Transverse colon (tissue), 4 donors: ENCODE measurements at regions not wholly inside any gene's neighbourhood (a gene's known extent, or its start where the extent isn't known, plus 50 kb on each side); places are given as distances from the start of the nearest gene placed in this dataset.

Source experiments
- DNase-seq: peaks from one replicate; pipeline ENCODE4 v3.0.0-alpha.2; 2019
- H3K27ac ChIP-seq, 4 donors: fragments of 200-600 bp; sonication (generic); 2 replicates each; pipeline ENCODE4 v1.5.1; 2016 to 2018; ENCODE audit warnings: inconsistent platforms in 4 of 4
- H3K27me3 ChIP-seq: fragments of 200-600 bp; sonication (generic); 2 replicates; pipeline ENCODE4 v1.5.1; 2017; ENCODE audit warnings: inconsistent platforms
- H3K36me3 ChIP-seq, 4 donors: fragments of 200-600 bp; sonication (generic); 2 replicates each; pipeline ENCODE4 v1.5.1; 2017 to 2019; ENCODE audit warnings: inconsistent platforms in 4 of 4
- H3K4me1 ChIP-seq, 4 donors: fragments of 200-600 bp; sonication (generic); 2 replicates each; pipeline ENCODE4 v1.5.1; 2017 to 2020; ENCODE audit warnings: inconsistent platforms in 4 of 4
- H3K4me3 ChIP-seq, 4 donors: fragments of 200-600 bp; sonication (generic); 1 replicate in 1 of 4; 2 replicates in 3 of 4; pipeline versions ENCODE4 v1.5.1 to v1.6.1; 2017 to 2019; ENCODE audit warnings: inconsistent platforms in 4 of 4
- H3K9me3 ChIP-seq, 2 donors: fragments of 200-600 bp; sonication (generic); 2 replicates each; pipeline ENCODE4 v1.5.1; 2017 to 2019; ENCODE audit warnings: inconsistent platforms in 2 of 2
- EP300 ChIP-seq: sonication (generic); formaldehyde crosslinking; IDR thresholded peaks from one replicate; pipeline ENCODE4 v1.6.1; 2017; ENCODE audit warnings: antibody characterized with exemption, low read depth
- POLR2A ChIP-seq: fragments of 450-650 bp; IDR thresholded peaks from one replicate; pipeline ENCODE4 v1.6.1; 2016; ENCODE audit warnings: antibody characterized with exemption, mild to moderate bottlenecking, moderate library complexity
- POLR2AphosphoS5 ChIP-seq, 3 donors: sonication (generic); formaldehyde crosslinking; IDR thresholded peaks; one replicate each; pipeline ENCODE4 v1.6.1; 2016; ENCODE audit warnings: antibody characterized with exemption in 3 of 3
- WGBS, 2 donors: methylation state at CpG; one replicate each; pipeline ENCODE4 v1.1.5; 2018; ENCODE audit warnings: low coverage in 1 of 2; 5-methylcytosine and 5-hydroxymethylcytosine counted together
- in situ Hi-C, 4 donors: fragments of 200-750 bp; cut with MboI; loops; one replicate each; pipeline versions ENCODE4 v1.15.0 to v1.15.1; 2017; ENCODE audit warnings: low sequenced_read_pairs in 3 of 4, low pct_ligation_motif_present in 1 of 4, low pct_unique_long_range_greater_than_20kb in 1 of 4
- intact Hi-C: fragments of 100-400 bp; cut with DNase I; formaldehyde crosslinking; loops from one replicate; pipeline ENCODE4 v1.15.1; 2023; ENCODE audit warnings: low total_unique reads
- TF ChIP-seq, protein P1 (sequence below), 5 experiments: fragments of 200-600 bp in 3 of 5; fragments of 450-650 bp in 2 of 5; sonication (generic) in 3 of 5; IDR thresholded peaks; 1 replicate in 2 of 5; 2 replicates in 3 of 5; pipeline ENCODE4 v1.5.1; 2016 to 2017; ENCODE audit warnings: antibody characterized with exemption in 5 of 5, inconsistent platforms in 3 of 5, mild to moderate bottlenecking in 2 of 5, moderate library complexity in 1 of 5

DNA sequence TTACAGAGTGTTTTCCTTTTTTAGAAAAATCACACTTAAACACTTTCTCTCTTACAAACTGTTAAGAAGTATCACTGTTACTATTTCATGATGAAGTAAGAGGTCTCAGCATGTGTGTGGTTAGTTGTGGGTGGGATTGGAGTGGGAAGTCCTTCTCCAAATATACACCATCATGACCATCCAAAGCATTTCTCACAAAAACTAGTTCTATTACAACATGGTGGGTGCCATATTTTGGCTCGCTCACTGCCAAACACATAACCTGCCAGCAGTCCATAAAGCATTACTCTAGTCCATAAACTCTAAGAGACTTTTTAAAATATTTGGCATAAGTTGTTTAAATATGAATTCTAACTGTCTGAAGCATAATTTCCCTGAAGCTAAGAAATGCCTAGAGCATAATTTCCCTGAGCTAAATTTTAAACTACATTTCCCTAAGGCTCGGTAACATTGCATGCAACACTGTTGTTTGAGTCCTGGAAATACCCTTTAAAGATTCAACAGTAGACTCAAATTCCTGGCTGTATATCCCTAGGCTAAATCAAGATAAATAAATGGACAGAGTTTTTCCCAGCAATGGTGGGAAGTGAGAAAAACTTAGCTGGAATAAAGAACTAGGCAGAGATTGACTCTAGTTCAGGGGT lies 415.0 kb upstream of the INTU start:
- intact Hi-C loops (no loop called here), in situ Hi-C loops (no loop called here)
- H3K9me3 ChIP-seq = no peaks in the 10 kb centered on the region
- H3K27me3 ChIP-seq = no peaks in the 10 kb centered on the region
- no peaks in the 10 kb centered on the region for H3K36me3 ChIP-seq
- DNase-seq = no peak
- peaks cover 0 to 4% (median 0%) of the 10 kb centered on the region in 4 donors for H3K4me1 ChIP-seq
- no peak overlapping the region for H3K4me3 ChIP-seq
- 68 to 69% methylated on average over 2 of the region's 2 CpGs for WGBS, 2 donors
- TF ChIP-seq, protein P1, sequence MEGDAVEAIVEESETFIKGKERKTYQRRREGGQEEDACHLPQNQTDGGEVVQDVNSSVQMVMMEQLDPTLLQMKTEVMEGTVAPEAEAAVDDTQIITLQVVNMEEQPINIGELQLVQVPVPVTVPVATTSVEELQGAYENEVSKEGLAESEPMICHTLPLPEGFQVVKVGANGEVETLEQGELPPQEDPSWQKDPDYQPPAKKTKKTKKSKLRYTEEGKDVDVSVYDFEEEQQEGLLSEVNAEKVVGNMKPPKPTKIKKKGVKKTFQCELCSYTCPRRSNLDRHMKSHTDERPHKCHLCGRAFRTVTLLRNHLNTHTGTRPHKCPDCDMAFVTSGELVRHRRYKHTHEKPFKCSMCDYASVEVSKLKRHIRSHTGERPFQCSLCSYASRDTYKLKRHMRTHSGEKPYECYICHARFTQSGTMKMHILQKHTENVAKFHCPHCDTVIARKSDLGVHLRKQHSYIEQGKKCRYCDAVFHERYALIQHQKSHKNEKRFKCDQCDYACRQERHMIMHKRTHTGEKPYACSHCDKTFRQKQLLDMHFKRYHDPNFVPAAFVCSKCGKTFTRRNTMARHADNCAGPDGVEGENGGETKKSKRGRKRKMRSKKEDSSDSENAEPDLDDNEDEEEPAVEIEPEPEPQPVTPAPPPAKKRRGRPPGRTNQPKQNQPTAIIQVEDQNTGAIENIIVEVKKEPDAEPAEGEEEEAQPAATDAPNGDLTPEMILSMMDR (IDR thresholded peaks at IDR 0.05) = no peak
- TF ChIP-seq POLR2AphosphoS5 (IDR thresholded peaks at IDR 0.05) = no peak
- TF ChIP-seq POLR2A = no peak
- TF ChIP-seq EP300 = no peak
- H3K27ac ChIP-seq = no peak overlapping the region

DNA sequence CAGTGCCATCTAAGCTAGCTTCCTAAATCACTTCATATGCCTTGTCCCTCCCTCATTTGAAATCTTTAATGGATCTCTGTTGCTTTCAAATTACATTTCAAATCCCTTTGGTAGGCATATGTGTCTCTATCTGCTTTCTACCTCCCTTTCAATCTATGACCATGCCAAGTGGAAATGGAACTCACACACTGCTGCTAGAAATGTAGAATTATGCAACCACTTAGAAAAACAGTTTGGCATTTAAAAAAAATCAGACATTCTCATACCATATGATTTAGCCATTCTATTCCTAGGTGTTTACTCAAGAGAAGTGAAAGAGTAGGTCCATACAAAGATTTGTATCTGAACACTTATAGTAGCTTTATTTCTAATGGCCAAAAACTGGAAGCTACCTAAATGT lies 413.5 kb upstream of the INTU start:
- in situ Hi-C loops (no loop called here), intact Hi-C loops (no loop called here)
- Histone ChIP-seq H3K4me1 (peaks cover 0 to under 1% (median 0%) of the 10 kb centered on the region in 4 donors), H3K4me3 (no peak overlapping the region), H3K36me3 (no peaks in the 10 kb centered on the region), H3K27ac (no peak overlapping the region), H3K9me3 (no peaks in the 10 kb centered on the region), H3K27me3 (no peaks in the 10 kb centered on the region)
- DNase-seq = no peak
- no peak for TF ChIP-seq POLR2A
- no peak for TF ChIP-seq POLR2AphosphoS5 (IDR thresholded peaks at IDR 0.05)
- TF ChIP-seq EP300 = no peak
- TF ChIP-seq, protein P1 (IDR thresholded peaks at IDR 0.05) = no peak

DNA sequence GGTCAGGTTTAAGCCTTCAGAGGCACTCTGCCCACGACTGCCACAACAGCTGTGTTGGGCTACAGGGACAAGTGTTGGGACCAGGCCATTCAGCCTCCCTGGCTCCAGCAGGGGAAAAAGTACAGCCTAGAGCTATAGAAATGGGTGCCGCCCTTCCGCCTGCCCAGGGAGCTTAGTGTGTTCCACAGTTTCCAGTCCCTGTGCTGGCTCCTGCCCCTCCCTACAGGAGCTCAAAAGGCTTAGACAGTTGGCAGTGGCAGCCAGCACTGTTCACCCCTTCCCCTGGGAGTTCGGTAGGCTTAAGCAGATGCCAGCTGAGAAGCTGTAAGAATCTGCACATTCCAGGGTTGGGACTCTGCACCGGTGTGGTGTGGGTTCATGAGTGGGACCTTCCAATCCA lies 408.2 kb upstream of the INTU start:
- in situ Hi-C loops = no loop called here
- 83% methylated on average over 5 of the region's 5 CpGs; no CpG with 5 or more reads in 1 of the 2 donors for WGBS, 2 donors

DNA sequence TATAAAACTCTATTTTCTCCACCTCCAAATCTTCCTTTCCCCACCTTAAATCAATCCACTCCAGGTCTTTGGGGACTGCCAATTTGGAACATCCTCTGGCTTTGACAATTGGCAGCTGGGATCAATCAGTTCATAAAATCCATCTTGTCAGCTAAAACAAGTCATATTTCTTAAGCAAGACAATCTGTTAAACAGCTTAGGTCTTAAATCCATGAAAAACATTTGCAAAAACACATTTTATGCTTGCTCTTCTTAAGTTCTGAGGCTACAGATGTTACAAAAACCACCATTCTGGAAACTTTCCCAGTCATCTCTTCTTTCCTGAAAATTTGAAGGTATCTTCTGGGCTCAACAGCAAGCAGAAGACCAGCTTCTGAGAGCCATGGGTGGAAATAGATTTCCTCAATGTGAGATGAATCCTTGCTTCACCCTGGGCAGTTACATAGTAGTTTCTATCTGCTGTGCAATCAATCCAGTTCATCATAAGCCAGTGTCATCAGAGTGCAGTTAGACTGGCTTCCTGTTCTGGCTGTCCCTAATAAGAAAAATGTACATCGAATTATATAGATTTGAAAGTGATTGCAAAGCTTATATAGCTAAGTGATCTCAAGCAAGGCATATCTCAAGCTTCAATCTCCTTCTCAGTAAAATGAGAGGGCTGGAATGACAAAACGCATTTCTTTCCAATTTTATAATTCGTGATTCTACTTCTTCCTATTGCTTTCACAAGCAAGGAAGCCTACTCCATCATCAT lies 402.7 kb upstream of the INTU start:
- Histone ChIP-seq H3K4me1 (no peaks in the 10 kb centered on the region), H3K9me3 (peaks cover 0 to 4% of the 10 kb centered on the region in 2 donors), H3K4me3 (no peak overlapping the region), H3K27me3 (no peaks in the 10 kb centered on the region), H3K36me3 (no peaks in the 10 kb centered on the region), H3K27ac (no peak overlapping the region)
- in situ Hi-C loops = no loop called here
- WGBS, 2 donors = 71 to 78% methylated on average over 3 of the region's 3 CpGs
- no peak for TF ChIP-seq POLR2A
- TF ChIP-seq, protein P1 (IDR thresholded peaks at IDR 0.05) = no peak
- TF ChIP-seq EP300 = no peak
- TF ChIP-seq POLR2AphosphoS5 (IDR thresholded peaks at IDR 0.05) = no peak
- DNase-seq = no peak
- intact Hi-C loops = no loop called here

More for the DNA sequence above, 408.2 kb upstream of the INTU start:
- Histone ChIP-seq H3K4me3 (no peak overlapping the region), H3K9me3 (peaks cover 0 to 4% of the 10 kb centered on the region in 2 donors), H3K4me1 (no peaks in the 10 kb centered on the region), H3K36me3 (no peaks in the 10 kb centered on the region), H3K27ac (no peak overlapping the region), H3K27me3 (no peaks in the 10 kb centered on the region)
- TF ChIP-seq EP300 = no peak
- TF ChIP-seq, protein P1 (IDR thresholded peaks at IDR 0.05) = no peak
- TF ChIP-seq POLR2A = no peak
- TF ChIP-seq POLR2AphosphoS5 (IDR thresholded peaks at IDR 0.05) = no peak
- intact Hi-C loops = no loop called here
- DNase-seq = no peak
